ENCODE measurements at regions not wholly inside any gene's neighbourhood (a gene's known extent, or its start where the extent isn't known, plus 50 kb on each side); places are given as distances from the start of the nearest gene placed in this dataset.

DNA sequence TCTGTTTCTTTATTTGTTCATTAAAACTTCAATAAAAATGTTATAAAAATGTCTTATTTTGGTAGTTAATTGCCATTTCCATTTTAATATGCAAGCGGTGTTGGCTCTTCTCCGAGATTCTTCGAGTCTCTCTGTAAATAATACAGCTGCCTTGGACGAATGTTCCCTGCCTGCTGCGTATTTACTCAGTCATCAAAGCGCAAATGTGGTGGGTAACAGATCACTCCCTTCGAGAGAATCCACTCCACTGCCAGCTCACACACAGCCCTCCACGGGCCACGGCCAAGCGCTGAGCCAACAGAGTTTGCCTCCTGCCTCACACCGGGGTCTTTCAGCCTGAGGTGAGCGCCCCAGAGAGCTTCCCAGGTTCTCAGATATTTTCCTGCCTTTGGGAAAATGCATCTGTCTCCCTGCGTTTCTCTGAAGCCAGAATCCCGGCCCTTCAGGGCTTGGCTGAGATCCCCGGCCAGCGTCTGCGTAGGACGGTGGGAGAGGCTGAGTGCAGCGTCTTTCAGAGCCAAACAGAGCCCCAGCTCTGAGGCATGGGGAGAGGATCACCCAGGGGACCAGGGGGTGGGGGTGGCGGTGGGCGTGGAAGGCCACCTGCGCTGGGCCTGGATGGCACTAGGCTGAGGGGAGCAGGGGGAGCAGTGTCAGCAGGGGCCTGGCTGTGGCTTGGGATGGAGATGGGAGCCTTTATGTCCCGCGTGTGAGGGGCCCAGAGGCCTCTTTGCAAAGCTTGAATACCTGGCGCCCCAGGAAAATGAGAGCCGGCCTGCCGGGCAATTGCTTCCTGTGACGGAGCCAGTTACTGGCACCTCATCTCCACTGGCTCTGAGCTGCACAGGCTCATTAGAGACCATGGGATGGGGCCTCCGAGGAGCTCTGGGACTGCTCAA lies 248.7 kb downstream of the RBFOX3 start:
- TF ChIP-seq, protein P1, sequence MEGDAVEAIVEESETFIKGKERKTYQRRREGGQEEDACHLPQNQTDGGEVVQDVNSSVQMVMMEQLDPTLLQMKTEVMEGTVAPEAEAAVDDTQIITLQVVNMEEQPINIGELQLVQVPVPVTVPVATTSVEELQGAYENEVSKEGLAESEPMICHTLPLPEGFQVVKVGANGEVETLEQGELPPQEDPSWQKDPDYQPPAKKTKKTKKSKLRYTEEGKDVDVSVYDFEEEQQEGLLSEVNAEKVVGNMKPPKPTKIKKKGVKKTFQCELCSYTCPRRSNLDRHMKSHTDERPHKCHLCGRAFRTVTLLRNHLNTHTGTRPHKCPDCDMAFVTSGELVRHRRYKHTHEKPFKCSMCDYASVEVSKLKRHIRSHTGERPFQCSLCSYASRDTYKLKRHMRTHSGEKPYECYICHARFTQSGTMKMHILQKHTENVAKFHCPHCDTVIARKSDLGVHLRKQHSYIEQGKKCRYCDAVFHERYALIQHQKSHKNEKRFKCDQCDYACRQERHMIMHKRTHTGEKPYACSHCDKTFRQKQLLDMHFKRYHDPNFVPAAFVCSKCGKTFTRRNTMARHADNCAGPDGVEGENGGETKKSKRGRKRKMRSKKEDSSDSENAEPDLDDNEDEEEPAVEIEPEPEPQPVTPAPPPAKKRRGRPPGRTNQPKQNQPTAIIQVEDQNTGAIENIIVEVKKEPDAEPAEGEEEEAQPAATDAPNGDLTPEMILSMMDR (IDR thresholded peaks at IDR 0.05; ENCODE audit: control insufficient read depth, insufficient read depth, low read depth, low read length, missing control alignments), result no peak
- H3K4me3 ChIP-seq (ENCODE audit: control insufficient read depth, low read depth, low read length), result no peak overlapping the region
- DNase-seq (ENCODE audit: low read depth), result no peak

DNA sequence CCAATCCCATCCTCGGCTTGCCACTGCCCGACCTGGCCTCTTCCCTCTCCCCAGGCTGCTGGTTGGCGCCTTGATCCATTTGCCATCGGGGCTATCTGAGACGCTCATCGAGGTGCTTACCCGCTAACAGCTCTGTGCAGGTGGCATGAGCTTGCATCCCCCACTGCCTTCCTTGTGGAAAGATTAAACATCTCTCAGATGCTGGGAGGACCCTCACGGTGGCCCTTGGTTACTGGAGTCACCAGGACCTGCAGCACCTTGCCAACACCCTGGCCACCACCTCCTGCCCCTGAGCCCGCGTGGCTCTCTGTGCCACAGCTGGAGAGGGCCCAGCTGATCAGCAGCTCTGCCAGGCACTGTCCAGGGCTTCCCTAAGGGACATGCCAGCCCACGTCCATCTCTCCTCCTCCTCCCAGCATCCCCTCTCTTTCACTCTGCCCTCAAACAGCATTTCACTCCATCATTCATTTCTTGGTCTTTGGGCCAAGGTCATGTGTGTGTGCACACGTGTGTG lies 249.6 kb downstream of the RBFOX3 start:
- no peak for DNase-seq (ENCODE audit: low read depth)
- no peak overlapping the region for H3K4me3 ChIP-seq (ENCODE audit: control insufficient read depth, low read depth, low read length)
- TF ChIP-seq, protein P1 (IDR thresholded peaks at IDR 0.05; ENCODE audit: control insufficient read depth, insufficient read depth, low read depth, low read length, missing control alignments), result no peak

DNA sequence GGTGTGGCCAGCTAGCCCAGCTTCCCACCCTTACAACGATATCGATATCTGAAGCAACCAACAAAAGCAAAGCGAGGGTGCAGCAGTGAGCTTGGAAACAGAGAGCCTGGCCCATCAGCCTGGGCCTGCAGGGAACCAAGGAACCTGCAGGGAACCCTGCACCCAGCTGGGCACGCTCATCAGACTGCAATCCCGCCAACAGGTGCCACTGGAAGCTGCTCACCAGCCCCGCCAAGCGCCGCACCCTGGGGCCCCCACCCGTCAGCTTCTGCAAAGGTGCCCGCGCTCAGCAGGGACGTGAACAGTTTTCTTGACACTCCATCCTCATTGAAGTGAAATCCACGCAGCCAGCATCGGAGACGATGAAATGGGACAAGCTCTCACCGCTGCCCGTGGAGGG lies 250.7 kb downstream of the RBFOX3 start:
- TF ChIP-seq, protein P1 (IDR thresholded peaks at IDR 0.05; ENCODE audit: control insufficient read depth, insufficient read depth, low read depth, low read length, missing control alignments), result no peak
- no peak overlapping the region for H3K4me3 ChIP-seq (ENCODE audit: control insufficient read depth, low read depth, low read length)
- DNase-seq (ENCODE audit: low read depth), result no peak

DNA sequence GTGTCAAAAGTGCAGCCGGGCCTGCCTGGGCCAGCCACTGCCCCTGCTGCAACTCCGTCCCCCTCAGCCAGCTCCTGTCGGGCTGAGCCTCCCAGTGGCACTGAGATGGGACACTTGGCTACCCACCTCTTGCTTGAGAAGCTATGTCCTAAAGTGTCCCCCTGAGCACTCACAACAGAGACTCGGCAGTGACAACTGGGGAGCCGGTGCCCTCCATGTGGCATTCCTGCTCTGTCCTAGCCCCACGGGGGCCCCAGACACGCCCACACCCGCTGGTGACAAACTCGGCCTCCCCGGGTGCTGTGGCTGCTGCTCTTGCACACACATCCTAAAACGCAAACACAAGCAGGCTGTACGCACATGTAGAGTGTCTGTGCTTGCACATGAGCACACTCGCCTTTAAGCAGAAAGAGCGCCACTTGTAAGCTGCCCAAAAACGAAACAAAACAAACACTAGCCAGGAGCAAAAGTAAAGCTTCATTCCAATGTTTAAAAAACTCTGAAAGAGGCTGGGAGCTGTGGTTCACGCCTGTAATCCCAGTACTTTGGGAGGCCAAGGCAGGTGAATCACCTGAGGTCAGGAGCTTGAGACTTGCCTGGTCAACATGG lies 253.9 kb downstream of the RBFOX3 start:
- DNase-seq (ENCODE audit: low read depth), result no peak
- TF ChIP-seq, protein P1 (IDR thresholded peaks at IDR 0.05; ENCODE audit: control insufficient read depth, insufficient read depth, low read depth, low read length, missing control alignments), result no peak
- H3K4me3 ChIP-seq (ENCODE audit: control insufficient read depth, low read depth, low read length), result no peak overlapping the region

DNA sequence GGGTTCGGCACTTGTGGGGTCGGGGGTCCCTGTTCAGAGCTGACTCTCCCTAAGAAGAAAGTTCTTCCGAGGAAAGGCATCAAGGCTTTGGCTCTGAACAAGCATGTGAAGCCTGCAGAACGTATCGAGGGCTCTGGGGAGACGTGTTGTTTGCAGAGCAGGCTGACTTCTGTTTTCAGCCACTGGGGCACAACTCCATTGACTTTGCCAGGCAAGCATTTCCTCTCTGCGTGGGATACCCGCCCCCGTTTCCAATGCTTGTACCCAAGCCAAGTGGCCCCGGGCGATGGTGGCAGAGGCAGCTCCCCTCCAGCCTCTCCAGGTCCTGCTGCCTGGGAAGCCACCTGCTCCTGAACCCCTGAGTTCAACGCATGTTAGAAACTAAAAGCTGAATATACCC lies 255.7 kb downstream of the RBFOX3 start:
- H3K4me3 ChIP-seq (ENCODE audit: control insufficient read depth, low read depth, low read length), result no peak overlapping the region
- TF ChIP-seq, protein P1 (IDR thresholded peaks at IDR 0.05; ENCODE audit: control insufficient read depth, insufficient read depth, low read depth, low read length, missing control alignments), result no peak
- DNase-seq (ENCODE audit: low read depth), result no peak

DNA sequence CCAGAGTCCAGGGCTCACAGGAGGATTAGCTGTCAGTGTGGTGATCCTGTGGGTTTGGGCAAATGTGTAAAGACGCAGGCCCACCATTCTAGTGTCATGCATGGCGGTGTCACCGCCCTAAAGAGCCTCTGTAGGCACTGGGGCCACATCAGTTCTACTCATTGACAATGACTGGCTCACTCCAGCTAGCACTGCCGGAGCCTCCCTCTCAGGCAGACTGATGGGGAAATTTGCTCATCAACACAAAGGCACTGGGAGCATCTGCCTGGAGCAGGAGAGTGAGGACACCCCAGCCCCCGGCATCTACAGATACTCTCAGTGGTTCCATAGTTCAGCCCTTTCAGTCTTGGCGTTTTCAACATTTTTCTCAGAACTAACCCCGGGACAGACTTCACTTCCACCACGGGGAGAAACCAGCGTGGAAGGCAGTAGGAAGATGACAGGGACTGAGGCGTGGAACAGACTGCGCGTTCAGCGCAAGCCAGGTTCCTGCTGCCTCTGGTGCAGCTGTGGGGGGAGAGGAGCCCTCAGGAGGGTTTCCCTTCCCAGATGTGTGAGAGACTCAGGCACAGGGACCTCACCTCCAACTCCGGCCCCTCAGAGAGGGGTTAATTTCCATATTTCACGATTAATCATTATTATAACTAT lies 256.6 kb downstream of the RBFOX3 start:
- TF ChIP-seq, protein P1 (IDR thresholded peaks at IDR 0.05; ENCODE audit: control insufficient read depth, insufficient read depth, low read depth, low read length, missing control alignments), result no peak

More for the DNA sequence above, 256.6 kb downstream of the RBFOX3 start:
- no peak overlapping the region for H3K4me3 ChIP-seq (ENCODE audit: control insufficient read depth, low read depth, low read length)
- DNase-seq (ENCODE audit: low read depth), result no peak

Data from AG09309 (cell line).